ENCODE measurements at regions not wholly inside any gene's neighbourhood (a gene's known extent, or its start where the extent isn't known, plus 50 kb on each side); places are given as distances from the start of the nearest gene placed in this dataset.

DNA sequence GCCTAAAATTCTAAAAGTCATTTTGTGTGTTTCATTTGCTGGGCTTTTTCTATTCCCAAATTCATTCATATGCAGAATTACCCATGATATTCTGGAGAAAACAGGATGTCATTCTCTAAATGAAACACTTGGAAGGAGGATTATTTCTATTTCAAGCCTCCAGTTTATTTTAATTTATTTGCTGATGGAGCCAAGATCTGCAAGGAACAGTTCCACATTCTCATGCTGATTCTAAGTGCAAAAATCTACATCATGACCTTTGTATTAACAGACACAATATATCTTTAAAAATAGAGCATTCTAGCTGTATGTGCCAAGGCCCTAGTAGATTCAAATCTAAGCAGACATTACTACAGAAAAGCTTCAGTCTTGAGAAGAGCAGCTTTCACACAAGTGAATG, 51.3 kb upstream of the KCND2 start:
- no peak for DNase-seq (ENCODE audit: low read depth in 1 of 2, low spot score in 1 of 2)
- Histone ChIP-seq H3K27ac (replicated peaks) (no peak overlapping the region), H3K27me3 (ENCODE audit: insufficient read depth, poor library complexity, severe bottlenecking) (no peaks in the 10 kb centered on the region), H3K4me3 (replicated peaks; ENCODE audit: insufficient read depth, low read length) (no peak overlapping the region)
- TF ChIP-seq POLR2AphosphoS5 (IDR thresholded peaks at IDR 0.05; ENCODE audit: low read depth) = no peak
- TF ChIP-seq GABPA (IDR thresholded peaks at IDR 0.05; ENCODE audit: low read depth) = no peak
- TF ChIP-seq, protein P1, sequence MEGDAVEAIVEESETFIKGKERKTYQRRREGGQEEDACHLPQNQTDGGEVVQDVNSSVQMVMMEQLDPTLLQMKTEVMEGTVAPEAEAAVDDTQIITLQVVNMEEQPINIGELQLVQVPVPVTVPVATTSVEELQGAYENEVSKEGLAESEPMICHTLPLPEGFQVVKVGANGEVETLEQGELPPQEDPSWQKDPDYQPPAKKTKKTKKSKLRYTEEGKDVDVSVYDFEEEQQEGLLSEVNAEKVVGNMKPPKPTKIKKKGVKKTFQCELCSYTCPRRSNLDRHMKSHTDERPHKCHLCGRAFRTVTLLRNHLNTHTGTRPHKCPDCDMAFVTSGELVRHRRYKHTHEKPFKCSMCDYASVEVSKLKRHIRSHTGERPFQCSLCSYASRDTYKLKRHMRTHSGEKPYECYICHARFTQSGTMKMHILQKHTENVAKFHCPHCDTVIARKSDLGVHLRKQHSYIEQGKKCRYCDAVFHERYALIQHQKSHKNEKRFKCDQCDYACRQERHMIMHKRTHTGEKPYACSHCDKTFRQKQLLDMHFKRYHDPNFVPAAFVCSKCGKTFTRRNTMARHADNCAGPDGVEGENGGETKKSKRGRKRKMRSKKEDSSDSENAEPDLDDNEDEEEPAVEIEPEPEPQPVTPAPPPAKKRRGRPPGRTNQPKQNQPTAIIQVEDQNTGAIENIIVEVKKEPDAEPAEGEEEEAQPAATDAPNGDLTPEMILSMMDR (IDR thresholded peaks at IDR 0.05; ENCODE audit: insufficient read depth, low read length) = no peak
- no peak for TF ChIP-seq SPI1 (IDR thresholded peaks at IDR 0.05; ENCODE audit: borderline replicate concordance, low read depth)
- TF ChIP-seq, protein P2, sequence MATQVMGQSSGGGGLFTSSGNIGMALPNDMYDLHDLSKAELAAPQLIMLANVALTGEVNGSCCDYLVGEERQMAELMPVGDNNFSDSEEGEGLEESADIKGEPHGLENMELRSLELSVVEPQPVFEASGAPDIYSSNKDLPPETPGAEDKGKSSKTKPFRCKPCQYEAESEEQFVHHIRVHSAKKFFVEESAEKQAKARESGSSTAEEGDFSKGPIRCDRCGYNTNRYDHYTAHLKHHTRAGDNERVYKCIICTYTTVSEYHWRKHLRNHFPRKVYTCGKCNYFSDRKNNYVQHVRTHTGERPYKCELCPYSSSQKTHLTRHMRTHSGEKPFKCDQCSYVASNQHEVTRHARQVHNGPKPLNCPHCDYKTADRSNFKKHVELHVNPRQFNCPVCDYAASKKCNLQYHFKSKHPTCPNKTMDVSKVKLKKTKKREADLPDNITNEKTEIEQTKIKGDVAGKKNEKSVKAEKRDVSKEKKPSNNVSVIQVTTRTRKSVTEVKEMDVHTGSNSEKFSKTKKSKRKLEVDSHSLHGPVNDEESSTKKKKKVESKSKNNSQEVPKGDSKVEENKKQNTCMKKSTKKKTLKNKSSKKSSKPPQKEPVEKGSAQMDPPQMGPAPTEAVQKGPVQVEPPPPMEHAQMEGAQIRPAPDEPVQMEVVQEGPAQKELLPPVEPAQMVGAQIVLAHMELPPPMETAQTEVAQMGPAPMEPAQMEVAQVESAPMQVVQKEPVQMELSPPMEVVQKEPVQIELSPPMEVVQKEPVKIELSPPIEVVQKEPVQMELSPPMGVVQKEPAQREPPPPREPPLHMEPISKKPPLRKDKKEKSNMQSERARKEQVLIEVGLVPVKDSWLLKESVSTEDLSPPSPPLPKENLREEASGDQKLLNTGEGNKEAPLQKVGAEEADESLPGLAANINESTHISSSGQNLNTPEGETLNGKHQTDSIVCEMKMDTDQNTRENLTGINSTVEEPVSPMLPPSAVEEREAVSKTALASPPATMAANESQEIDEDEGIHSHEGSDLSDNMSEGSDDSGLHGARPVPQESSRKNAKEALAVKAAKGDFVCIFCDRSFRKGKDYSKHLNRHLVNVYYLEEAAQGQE (IDR thresholded peaks at IDR 0.05; ENCODE audit: insufficient replicate concordance, low read depth) = no peak
